ENCODE measurements at regions not wholly inside any gene's neighbourhood (a gene's known extent, or its start where the extent isn't known, plus 50 kb on each side); places are given as distances from the start of the nearest gene placed in this dataset.

GRCh38 chrX:42933187-42933586 is 155.2 kb upstream of the PPP1R2C start (continued):
- TF ChIP-seq EP300 (IDR thresholded peaks at IDR 0.05; ENCODE audit: borderline replicate concordance in 1 of 2, low read depth in 2 of 2, low read length in 2 of 2) (no peak), HDAC6 (IDR thresholded peaks at IDR 0.05; ENCODE audit: low read depth, low read length) (no peak), PHF8 (conservative IDR thresholded peaks at IDR 0.05; ENCODE audit: low read depth, low read length) (no peak), BCL11A (IDR thresholded peaks at IDR 0.05; ENCODE audit: low read depth in 2 of 2, low read length in 2 of 2) (no peak)
